ENCODE measurements at regions not wholly inside any gene's neighbourhood (a gene's known extent, or its start where the extent isn't known, plus 50 kb on each side); places are given as distances from the start of the nearest gene placed in this dataset.

- no peaks in the 10 kb centered on the region for H3K4me1 ChIP-seq (ENCODE audit: control insufficient read depth in 1 of 2, insufficient read depth in 2 of 2, low read length in 2 of 2)
- H3K27ac ChIP-seq (ENCODE audit: low read depth in 1 of 2, low read length in 2 of 2): no peak overlapping the region
- no peak for TF ChIP-seq CTCF (IDR thresholded peaks at IDR 0.05)
- H3K9ac ChIP-seq (ENCODE audit: insufficient read depth, low read length, poor library complexity, severe bottlenecking): no peak overlapping the region
- no peaks in the 10 kb centered on the region for H3K36me3 Mint-ChIP-seq
- H3K27me3 ChIP-seq (ENCODE audit: control insufficient read depth in 2 of 2, insufficient read depth in 2 of 2, low read length in 2 of 2): no peaks in the 10 kb centered on the region
- H3K4me2 ChIP-seq (replicated peaks; ENCODE audit: extremely low read depth, low read length, poor library complexity, severe bottlenecking): no peak overlapping the region
- H3K9me3 Mint-ChIP-seq: peaks cover 6 to 18% (median 10%) of the 10 kb centered on the region in 7 donors
- intact Hi-C loops (cut with micrococcal nuclease): no loop called here
- H3K27ac Mint-ChIP-seq: no peak overlapping the region
- no peak for DNase-seq
- peaks cover 0 to 3% (median 1%) of the 10 kb centered on the region in 3 donors for H3K27me3 Mint-ChIP-seq (ENCODE audit: low read depth in 3 of 3)
- no peaks in the 10 kb centered on the region for H4K20me1 ChIP-seq (ENCODE audit: insufficient read depth, low read length)
- no peaks in the 10 kb centered on the region for H3K36me3 ChIP-seq (replicated peaks in 1 of 2; ENCODE audit: control insufficient read depth in 1 of 2, insufficient read depth in 2 of 2, low read length in 2 of 2)
- no peaks in the 10 kb centered on the region for H3K79me2 ChIP-seq (ENCODE audit: insufficient read depth, low read length)
- no peak overlapping the region for H2AFZ ChIP-seq (ENCODE audit: insufficient read depth, low read depth, low read length, poor library complexity, severe bottlenecking)
- H3K4me3 Mint-ChIP-seq: no peak overlapping the region
- H3K4me3 ChIP-seq (replicated peaks in 1 of 3; ENCODE audit: low read depth in 2 of 3, low read length in 3 of 3): no peak overlapping the region
- peaks cover 0 to 13% of the 10 kb centered on the region in 2 donors for H3K9me3 ChIP-seq (replicated peaks in 1 of 2; ENCODE audit: control insufficient read depth in 1 of 2, insufficient read depth in 1 of 2, low read length in 2 of 2)
- 74% methylated on average over 3 of the region's 6 CpGs for WGBS (ENCODE audit: insufficient coverage)
- no peaks in the 10 kb centered on the region for H3K4me1 Mint-ChIP-seq
Observed at GRCh38 chr1:242718967-242719366, 194.5 kb upstream of the PLD5 start.

GRCh38 chr1:242712248-242712647, 187.8 kb upstream of the PLD5 start:
- 90% methylated on average over 3 of the region's 4 CpGs for WGBS (ENCODE audit: insufficient coverage)
- H3K27me3 ChIP-seq (ENCODE audit: control insufficient read depth in 2 of 2, insufficient read depth in 2 of 2, low read length in 2 of 2): no peaks in the 10 kb centered on the region

More at GRCh38 chr1:242712248-242712647, 187.8 kb upstream of the PLD5 start:
- H3K27ac ChIP-seq (ENCODE audit: low read depth in 1 of 2, low read length in 2 of 2): no peak overlapping the region
- H3K4me3 ChIP-seq (replicated peaks in 1 of 3; ENCODE audit: low read depth in 2 of 3, low read length in 3 of 3): no peak overlapping the region
- Mint-ChIP-seq H3K27ac (no peak overlapping the region), H3K4me1 (no peaks in the 10 kb centered on the region), H3K36me3 (no peaks in the 10 kb centered on the region), H3K27me3 (ENCODE audit: low read depth in 3 of 3) (peaks cover 1% of the 10 kb centered on the region in 3 donors), H3K9me3 (peaks cover 3 to 15% (median 7%) of the 10 kb centered on the region in 7 donors), H3K4me3 (no peak overlapping the region)
- no peaks in the 10 kb centered on the region for H4K20me1 ChIP-seq (ENCODE audit: insufficient read depth, low read length)
- intact Hi-C loops (cut with micrococcal nuclease): no loop called here
- H3K79me2 ChIP-seq (ENCODE audit: insufficient read depth, low read length): no peaks in the 10 kb centered on the region
- H3K4me1 ChIP-seq (ENCODE audit: control insufficient read depth in 1 of 2, insufficient read depth in 2 of 2, low read length in 2 of 2): no peaks in the 10 kb centered on the region
- H3K4me2 ChIP-seq (replicated peaks; ENCODE audit: extremely low read depth, low read length, poor library complexity, severe bottlenecking): no peak overlapping the region
- H3K9ac ChIP-seq (ENCODE audit: insufficient read depth, low read length, poor library complexity, severe bottlenecking): no peak overlapping the region
- no peak overlapping the region for H2AFZ ChIP-seq (ENCODE audit: insufficient read depth, low read depth, low read length, poor library complexity, severe bottlenecking)
- H3K36me3 ChIP-seq (replicated peaks in 1 of 2; ENCODE audit: control insufficient read depth in 1 of 2, insufficient read depth in 2 of 2, low read length in 2 of 2): no peaks in the 10 kb centered on the region
- H3K9me3 ChIP-seq (replicated peaks in 1 of 2; ENCODE audit: control insufficient read depth in 1 of 2, insufficient read depth in 1 of 2, low read length in 2 of 2): peaks cover 0 to 9% of the 10 kb centered on the region in 2 donors
- no peak for TF ChIP-seq CTCF (IDR thresholded peaks at IDR 0.05)
- no peak for DNase-seq

Measured in CD14-positive monocyte (primary cell).